Medulla oblongata (tissue), 1 donor: ENCODE measurements at regions not wholly inside any gene's neighbourhood (a gene's known extent, or its start where the extent isn't known, plus 50 kb on each side); places are given as distances from the start of the nearest gene placed in this dataset.

Experiments
- DNase-seq: peaks from one replicate; pipeline ENCODE4 v3.0.0-alpha.2; 2015; ENCODE audit errors: extremely low spot score

- no peak for DNase-seq
Observed at GRCh38 chr2:235302263-235302662, 191.6 kb upstream of the AGAP1 start.

GRCh38 chr2:235303499-235304291 is 190.1 kb upstream of the AGAP1 start:
- no peak for DNase-seq

GRCh38 chr2:235305678-235306077 is 188.2 kb upstream of the AGAP1 start:
- DNase-seq: no peak

- DNase-seq: no peak
Observed at GRCh38 chr2:235311044-235311443, 182.8 kb upstream of the AGAP1 start.

- DNase-seq: no peak
Observed at GRCh38 chr2:235312571-235312970, 181.3 kb upstream of the AGAP1 start.

GRCh38 chr2:235314371-235314930 is 179.4 kb upstream of the AGAP1 start:
- DNase-seq: peak; percentile 19

DNA sequence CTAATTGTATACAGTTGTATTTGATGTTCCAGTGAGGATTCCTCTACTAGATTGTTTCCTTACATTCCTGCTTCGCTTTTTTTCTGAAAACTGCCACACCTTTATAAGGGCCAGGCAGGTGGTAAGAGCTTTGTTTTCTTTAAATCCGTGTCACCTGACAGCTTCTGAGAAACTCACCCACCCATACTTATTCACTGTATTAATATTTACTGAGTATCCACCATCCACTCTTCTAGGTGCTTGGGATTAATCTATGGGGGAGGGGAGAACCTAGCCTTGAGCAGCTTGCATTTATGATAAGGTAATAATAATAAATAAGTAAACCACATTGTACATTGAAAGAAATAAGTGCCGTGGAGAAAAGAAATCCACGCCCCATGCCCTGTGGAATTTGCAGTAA is 174.7 kb upstream of the AGAP1 start:
- DNase-seq: no peak

- no peak for DNase-seq
Observed at GRCh38 chr2:235320326-235320725, 173.5 kb upstream of the AGAP1 start.

- DNase-seq: no peak
Observed at GRCh38 chr2:235324324-235324723, 169.5 kb upstream of the AGAP1 start.

- DNase-seq: no peak
Observed at GRCh38 chr2:235325151-235325550, 168.7 kb upstream of the AGAP1 start.

GRCh38 chr2:235328991-235329390 is 164.9 kb upstream of the AGAP1 start:
- DNase-seq: no peak

DNA sequence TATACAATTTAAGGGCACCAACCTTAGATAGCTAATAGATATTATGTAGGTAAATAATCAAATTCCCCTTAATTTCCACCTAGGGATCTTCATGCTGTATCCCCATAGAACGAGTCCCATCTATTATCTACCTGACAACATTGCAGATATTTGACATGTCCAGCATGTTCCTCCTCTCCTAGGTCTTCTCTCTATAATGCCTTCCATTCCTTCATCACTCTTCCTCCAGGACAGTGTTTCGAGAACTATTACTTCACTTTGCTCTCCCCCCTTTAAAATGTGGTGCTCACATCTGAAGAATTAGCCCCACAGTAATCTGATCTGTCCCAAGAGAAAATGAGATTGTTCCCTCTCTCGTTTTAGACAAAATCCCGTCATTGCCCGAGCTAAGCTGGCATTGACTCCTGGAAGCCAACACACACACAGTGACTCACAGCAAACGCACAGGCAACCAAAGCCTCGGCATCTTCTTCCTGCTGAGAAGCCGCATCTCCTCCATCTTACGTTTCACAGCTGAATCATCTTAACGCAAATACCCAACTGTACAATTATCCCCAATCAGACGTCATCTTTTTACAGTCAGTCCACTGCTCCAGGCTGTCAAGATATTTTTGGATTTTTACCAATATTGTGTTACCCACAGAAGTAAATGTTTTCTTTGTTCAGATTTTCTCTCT is 162.9 kb upstream of the AGAP1 start:
- DNase-seq: no peak

GRCh38 chr2:235332240-235332890 is 161.5 kb upstream of the AGAP1 start:
- no peak for DNase-seq

- DNase-seq: no peak
Observed at GRCh38 chr2:235333076-235333475, 160.8 kb upstream of the AGAP1 start.

GRCh38 chr2:235334179-235334578 is 159.7 kb upstream of the AGAP1 start:
- no peak for DNase-seq

DNA sequence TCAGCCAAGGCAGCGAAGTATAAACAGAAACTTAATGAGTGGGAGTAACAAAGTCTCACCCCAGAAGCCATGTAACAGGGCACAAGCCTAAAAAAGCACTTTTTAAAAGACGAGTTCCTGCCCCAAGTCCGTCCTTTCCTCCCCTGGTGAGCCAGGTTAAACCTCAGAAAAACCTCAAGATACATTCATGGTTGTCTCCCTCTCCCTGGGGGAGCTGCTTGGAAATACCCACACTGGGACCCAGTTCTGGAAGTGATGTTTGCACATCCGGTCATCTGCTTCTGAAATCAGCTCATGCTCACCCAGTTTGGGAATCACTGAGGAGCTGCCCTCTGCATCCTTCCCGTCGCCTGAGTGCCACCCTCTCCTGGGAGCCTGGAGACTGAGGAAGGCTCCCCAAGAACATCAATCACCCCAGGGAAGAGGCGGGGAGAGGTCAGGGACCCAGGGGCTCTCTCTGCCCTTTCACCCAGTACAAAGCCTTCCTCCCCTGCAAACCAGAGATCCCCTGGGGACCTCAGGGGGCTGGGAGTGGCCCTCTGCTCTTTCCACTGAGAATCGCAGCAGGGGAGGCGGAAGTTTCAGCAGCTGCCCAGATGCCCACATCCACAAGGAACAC is 150.6 kb upstream of the AGAP1 start:
- no peak for DNase-seq

GRCh38 chr2:235343869-235344268 is 150.0 kb upstream of the AGAP1 start:
- DNase-seq: no peak

- DNase-seq: no peak
Observed at GRCh38 chr2:235345745-235346144, 148.1 kb upstream of the AGAP1 start.

- DNase-seq: no peak
Observed at GRCh38 chr2:235347691-235348090, 146.2 kb upstream of the AGAP1 start.

DNA sequence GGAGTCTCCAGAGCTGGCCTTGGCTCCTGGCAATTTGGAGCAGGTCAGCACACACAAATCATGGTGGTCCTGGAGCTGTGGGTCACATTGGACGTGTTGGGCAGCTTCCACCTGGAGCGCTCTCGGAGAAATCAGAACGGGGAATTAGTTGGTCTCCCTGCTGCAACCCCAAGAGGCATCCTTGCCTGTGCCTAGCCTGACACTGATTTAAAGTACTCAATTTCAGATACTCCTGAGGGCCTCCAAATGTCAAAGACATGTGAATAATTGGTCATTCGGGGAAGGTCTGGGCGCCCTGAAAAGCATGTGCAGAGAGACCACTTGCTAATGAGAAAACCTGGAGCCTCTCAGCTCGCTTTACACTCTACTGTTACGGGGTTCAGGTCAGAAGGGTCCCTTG is 145.5 kb upstream of the AGAP1 start:
- DNase-seq: no peak

- DNase-seq: no peak
Observed at GRCh38 chr2:235350234-235350633, 143.6 kb upstream of the AGAP1 start.

DNA sequence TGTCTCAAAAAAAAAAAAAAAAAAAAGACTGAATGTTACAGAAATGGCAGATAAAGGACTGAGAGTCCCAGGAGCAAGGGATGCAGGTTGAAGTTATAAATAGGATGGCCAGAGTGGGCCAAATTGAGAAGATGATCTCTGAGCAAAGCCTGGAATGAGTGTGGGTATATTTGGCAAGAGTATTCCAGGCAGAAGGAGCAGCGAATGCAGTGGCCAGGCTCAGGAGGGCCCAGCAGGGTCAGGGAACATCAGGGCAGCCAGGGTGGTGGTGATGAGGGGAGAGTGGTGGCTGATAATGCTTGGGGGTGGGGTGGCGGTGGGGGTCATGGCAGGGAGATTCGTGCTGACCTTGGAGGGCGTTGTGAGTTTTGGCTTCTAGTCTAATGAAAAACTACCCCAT is 141.3 kb upstream of the AGAP1 start:
- no peak for DNase-seq
